K562 (cell line): ENCODE measurements at regions not wholly inside any gene's neighbourhood (a gene's known extent, or its start where the extent isn't known, plus 50 kb on each side); places are given as distances from the start of the nearest gene placed in this dataset.

ENCODE experiments used
- CBFA2T3 ChIP-seq: fragments of 450-650 bp; IDR thresholded peaks from 2 replicates; pipeline ENCODE4 v1.6.1; 2017
- FOXA3 ChIP-seq, 2 experiments: fragments of 450-650 bp in 1 of 2; sonication (generic) in 1 of 2; formaldehyde crosslinking; IDR thresholded peaks in 1 of 2; conservative IDR thresholded peaks in 1 of 2; 2 replicates each; pipeline versions ENCODE4 v1.4.0 to v1.8.0; 2020 to 2022; ENCODE audit warnings: mild to moderate bottlenecking in 2 of 2, missing genetic modification reagents in 1 of 2
- ILF3 ChIP-seq: fragments of 450-650 bp; IDR thresholded peaks from 2 replicates; pipeline ENCODE4 v1.6.1; 2018; ENCODE audit warnings: antibody characterized with exemption, mild to moderate bottlenecking, moderate library complexity, borderline replicate concordance
- IRF2 ChIP-seq: sonication (generic); formaldehyde crosslinking; IDR thresholded peaks from 2 replicates; pipeline ENCODE4 v1.8.1; 2022; ENCODE audit warnings: mild to moderate bottlenecking, missing genetic modification reagents
- JUND ChIP-seq, 2 experiments: IDR thresholded peaks; 2 replicates in 1 of 2; 3 replicates in 1 of 2; pipeline ENCODE4 v1.6.1; 2011; ENCODE audit warnings: borderline replicate concordance in 2 of 2, low read depth in 2 of 2, low read length in 2 of 2, improper control_type of control experiment in 1 of 2, missing biosample characterization in 1 of 2, missing genetic modification characterization in 1 of 2, missing genetic modification reagents in 1 of 2
- KLF10 ChIP-seq: fragments of 250-450 bp; sonication (Bioruptor Pico); IDR thresholded peaks from 2 replicates; pipeline ENCODE4 v1.6.1; 2021; ENCODE audit warnings: matching md5 sums
- MAFF ChIP-seq: IDR thresholded peaks from 2 replicates; pipeline ENCODE4 v1.6.1; 2012; ENCODE audit warnings: low read length, improper control_type of control experiment
- MYNN ChIP-seq, 2 experiments: sonication (generic); formaldehyde crosslinking in 1 of 2; IDR thresholded peaks; 2 replicates each; pipeline versions ENCODE4 v1.5.0 to v1.6.1; 2016 to 2020; ENCODE audit warnings: antibody characterized with exemption in 1 of 2, missing genetic modification reagents in 1 of 2
- RBBP5 ChIP-seq: fragments of 200-600 bp; sonication (generic); IDR thresholded peaks from 2 replicates; pipeline ENCODE4 v1.6.1; 2012; ENCODE audit warnings: borderline replicate concordance, mild to moderate bottlenecking, low read length, control low read depth, inconsistent platforms; ENCODE audit not compliant: insufficient read depth, poor library complexity, severe bottlenecking
- ZBTB17 ChIP-seq: fragments of 450-650 bp; formaldehyde crosslinking; IDR thresholded peaks from 2 replicates; pipeline ENCODE4 v1.4.0; 2020; ENCODE audit warnings: mild to moderate bottlenecking
- ZNF668 ChIP-seq: fragments of 250-450 bp; sonication (Bioruptor Pico); IDR thresholded peaks from 2 replicates; pipeline ENCODE4 v1.8.0; 2022; ENCODE audit warnings: mild to moderate bottlenecking, inconsistent platforms
- TF ChIP-seq, protein P1 (sequence below): fragments of 200-800 bp; sonication (Bioruptor generic); IDR thresholded peaks from 2 replicates; pipeline ENCODE4 v1.6.1; 2016; ENCODE audit warnings: missing genetic modification characterization, missing compliant biosample characterization
- TF ChIP-seq, protein P2 (sequence below): IDR thresholded peaks from 2 replicates; pipeline ENCODE4 v1.6.1; 2011; ENCODE audit not compliant: insufficient read length; ENCODE audit errors: extremely low read depth
- TF ChIP-seq, protein P3 (sequence below): fragments of 200-800 bp; sonication (Bioruptor generic); IDR thresholded peaks from 2 replicates; pipeline ENCODE4 v1.6.1; 2017; ENCODE audit warnings: missing genetic modification characterization, missing compliant biosample characterization
- TF ChIP-seq, protein P4 (sequence below): fragments of 200-400 bp; formaldehyde crosslinking; IDR thresholded peaks from 2 replicates; pipeline ENCODE4 v1.6.1; 2017; ENCODE audit warnings: mild to moderate bottlenecking, low read depth, low read length, moderate library complexity
- TF ChIP-seq, protein P5 (sequence below): fragments of 250-450 bp; sonication (Bioruptor Pico); IDR thresholded peaks from 2 replicates; pipeline ENCODE4 v1.5.0; 2021

DNA sequence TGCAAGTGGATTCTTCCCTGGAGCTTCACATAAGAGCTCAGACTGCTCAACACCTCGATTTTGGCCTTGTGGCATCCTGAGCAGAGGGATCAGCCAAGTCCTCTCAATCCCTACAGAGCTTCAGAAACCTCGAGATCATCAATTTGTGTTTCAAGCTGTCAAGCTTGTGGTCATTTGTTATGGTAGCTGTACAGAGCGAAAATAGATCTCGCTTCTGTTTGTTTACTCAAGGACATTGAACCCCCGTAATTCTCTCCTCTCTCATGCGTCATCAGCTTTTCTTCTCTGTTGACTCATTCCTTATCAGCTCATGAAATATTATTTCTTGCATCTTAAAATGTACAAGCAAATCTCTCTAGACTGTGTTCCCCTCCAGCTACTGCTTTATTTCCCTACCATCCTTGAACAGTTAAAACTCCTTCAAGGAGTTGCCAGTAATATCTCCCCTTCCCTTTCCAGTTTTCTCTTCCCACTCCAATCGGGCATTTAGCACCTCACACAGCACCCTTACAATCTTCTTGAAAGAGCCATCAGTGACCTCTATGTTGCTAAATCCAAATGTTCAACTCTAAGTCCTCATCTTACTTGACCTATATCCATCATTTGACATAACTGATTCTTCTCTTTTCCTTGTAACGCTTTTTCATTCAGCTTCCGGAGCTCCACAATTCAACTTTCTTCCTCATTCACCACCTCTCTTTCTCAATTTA is 106.2 kb upstream of the FAT1 start (continued):
- TF ChIP-seq MAFF (peak; percentile 39; the same call in 1 of the 2 replicates), MYNN (IDR thresholded peaks at IDR 0.05) (no peak), MYNN (CRISPR knock-in tag; IDR thresholded peaks at IDR 0.05) (no peak), IRF2 (CRISPR knock-in tag) (no peak), KLF10 (no peak), JUND (IDR thresholded peaks at IDR 0.05; ENCODE audit: borderline replicate concordance, low read depth, low read length) (peak; percentile 89), JUND (tag; IDR thresholded peaks at IDR 0.05; ENCODE audit: borderline replicate concordance, low read depth, low read length) (peak; percentile 90), FOXA3 (CRISPR knock-in tag; conservative IDR thresholded peaks at IDR 0.05 in 1 of 2, IDR thresholded peaks at IDR 0.05 in 1 of 2) (peak; percentile 89 to 93), ILF3 (no peak), ZBTB17 (CRISPR knock-in tag) (peak; percentile 28; the same call in 1 of the 2 replicates), ZNF668 (CRISPR knock-in tag) (no peak), RBBP5 (peak; percentile 27), CBFA2T3 (peak; percentile 51)
- TF ChIP-seq, protein P1, sequence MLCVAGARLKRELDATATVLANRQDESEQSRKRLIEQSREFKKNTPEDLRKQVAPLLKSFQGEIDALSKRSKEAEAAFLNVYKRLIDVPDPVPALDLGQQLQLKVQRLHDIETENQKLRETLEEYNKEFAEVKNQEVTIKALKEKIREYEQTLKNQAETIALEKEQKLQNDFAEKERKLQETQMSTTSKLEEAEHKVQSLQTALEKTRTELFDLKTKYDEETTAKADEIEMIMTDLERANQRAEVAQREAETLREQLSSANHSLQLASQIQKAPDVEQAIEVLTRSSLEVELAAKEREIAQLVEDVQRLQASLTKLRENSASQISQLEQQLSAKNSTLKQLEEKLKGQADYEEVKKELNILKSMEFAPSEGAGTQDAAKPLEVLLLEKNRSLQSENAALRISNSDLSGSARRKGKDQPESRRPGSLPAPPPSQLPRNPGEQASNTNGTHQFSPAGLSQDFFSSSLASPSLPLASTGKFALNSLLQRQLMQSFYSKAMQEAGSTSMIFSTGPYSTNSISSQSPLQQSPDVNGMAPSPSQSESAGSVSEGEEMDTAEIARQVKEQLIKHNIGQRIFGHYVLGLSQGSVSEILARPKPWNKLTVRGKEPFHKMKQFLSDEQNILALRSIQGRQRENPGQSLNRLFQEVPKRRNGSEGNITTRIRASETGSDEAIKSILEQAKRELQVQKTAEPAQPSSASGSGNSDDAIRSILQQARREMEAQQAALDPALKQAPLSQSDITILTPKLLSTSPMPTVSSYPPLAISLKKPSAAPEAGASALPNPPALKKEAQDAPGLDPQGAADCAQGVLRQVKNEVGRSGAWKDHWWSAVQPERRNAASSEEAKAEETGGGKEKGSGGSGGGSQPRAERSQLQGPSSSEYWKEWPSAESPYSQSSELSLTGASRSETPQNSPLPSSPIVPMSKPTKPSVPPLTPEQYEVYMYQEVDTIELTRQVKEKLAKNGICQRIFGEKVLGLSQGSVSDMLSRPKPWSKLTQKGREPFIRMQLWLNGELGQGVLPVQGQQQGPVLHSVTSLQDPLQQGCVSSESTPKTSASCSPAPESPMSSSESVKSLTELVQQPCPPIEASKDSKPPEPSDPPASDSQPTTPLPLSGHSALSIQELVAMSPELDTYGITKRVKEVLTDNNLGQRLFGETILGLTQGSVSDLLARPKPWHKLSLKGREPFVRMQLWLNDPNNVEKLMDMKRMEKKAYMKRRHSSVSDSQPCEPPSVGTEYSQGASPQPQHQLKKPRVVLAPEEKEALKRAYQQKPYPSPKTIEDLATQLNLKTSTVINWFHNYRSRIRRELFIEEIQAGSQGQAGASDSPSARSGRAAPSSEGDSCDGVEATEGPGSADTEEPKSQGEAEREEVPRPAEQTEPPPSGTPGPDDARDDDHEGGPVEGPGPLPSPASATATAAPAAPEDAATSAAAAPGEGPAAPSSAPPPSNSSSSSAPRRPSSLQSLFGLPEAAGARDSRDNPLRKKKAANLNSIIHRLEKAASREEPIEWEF (CRISPR knock-in tag) = no peak
- TF ChIP-seq, protein P2, sequence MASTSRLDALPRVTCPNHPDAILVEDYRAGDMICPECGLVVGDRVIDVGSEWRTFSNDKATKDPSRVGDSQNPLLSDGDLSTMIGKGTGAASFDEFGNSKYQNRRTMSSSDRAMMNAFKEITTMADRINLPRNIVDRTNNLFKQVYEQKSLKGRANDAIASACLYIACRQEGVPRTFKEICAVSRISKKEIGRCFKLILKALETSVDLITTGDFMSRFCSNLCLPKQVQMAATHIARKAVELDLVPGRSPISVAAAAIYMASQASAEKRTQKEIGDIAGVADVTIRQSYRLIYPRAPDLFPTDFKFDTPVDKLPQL = no peak
- TF ChIP-seq, protein P3, sequence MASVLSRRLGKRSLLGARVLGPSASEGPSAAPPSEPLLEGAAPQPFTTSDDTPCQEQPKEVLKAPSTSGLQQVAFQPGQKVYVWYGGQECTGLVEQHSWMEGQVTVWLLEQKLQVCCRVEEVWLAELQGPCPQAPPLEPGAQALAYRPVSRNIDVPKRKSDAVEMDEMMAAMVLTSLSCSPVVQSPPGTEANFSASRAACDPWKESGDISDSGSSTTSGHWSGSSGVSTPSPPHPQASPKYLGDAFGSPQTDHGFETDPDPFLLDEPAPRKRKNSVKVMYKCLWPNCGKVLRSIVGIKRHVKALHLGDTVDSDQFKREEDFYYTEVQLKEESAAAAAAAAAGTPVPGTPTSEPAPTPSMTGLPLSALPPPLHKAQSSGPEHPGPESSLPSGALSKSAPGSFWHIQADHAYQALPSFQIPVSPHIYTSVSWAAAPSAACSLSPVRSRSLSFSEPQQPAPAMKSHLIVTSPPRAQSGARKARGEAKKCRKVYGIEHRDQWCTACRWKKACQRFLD (CRISPR knock-in tag) = 0 out of 2 replicates have a peak, but pooled peaks have one; percentile 29
- TF ChIP-seq, protein P4, sequence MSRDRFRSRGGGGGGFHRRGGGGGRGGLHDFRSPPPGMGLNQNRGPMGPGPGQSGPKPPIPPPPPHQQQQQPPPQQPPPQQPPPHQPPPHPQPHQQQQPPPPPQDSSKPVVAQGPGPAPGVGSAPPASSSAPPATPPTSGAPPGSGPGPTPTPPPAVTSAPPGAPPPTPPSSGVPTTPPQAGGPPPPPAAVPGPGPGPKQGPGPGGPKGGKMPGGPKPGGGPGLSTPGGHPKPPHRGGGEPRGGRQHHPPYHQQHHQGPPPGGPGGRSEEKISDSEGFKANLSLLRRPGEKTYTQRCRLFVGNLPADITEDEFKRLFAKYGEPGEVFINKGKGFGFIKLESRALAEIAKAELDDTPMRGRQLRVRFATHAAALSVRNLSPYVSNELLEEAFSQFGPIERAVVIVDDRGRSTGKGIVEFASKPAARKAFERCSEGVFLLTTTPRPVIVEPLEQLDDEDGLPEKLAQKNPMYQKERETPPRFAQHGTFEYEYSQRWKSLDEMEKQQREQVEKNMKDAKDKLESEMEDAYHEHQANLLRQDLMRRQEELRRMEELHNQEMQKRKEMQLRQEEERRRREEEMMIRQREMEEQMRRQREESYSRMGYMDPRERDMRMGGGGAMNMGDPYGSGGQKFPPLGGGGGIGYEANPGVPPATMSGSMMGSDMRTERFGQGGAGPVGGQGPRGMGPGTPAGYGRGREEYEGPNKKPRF = no peak
- TF ChIP-seq, protein P5, sequence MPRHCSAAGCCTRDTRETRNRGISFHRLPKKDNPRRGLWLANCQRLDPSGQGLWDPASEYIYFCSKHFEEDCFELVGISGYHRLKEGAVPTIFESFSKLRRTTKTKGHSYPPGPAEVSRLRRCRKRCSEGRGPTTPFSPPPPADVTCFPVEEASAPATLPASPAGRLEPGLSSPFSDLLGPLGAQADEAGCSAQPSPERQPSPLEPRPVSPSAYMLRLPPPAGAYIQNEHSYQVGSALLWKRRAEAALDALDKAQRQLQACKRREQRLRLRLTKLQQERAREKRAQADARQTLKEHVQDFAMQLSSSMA (CRISPR knock-in tag) = no peak
